GM21367 (cell line): ENCODE measurements at regions not wholly inside any gene's neighbourhood (a gene's known extent, or its start where the extent isn't known, plus 50 kb on each side); places are given as distances from the start of the nearest gene placed in this dataset.
"Not testable (repeated sequence)": the region's sequence is repeated elsewhere in the genome, so short reads cannot be mapped to it uniquely, and the experiment has no call there.

Experiments
- ATAC-seq: cut with Tn5 transposase; IDR thresholded peaks from one replicate; pipeline ENCODE4 v1.9.1; 2021; ENCODE audit not compliant: unreplicated experiment

DNA sequence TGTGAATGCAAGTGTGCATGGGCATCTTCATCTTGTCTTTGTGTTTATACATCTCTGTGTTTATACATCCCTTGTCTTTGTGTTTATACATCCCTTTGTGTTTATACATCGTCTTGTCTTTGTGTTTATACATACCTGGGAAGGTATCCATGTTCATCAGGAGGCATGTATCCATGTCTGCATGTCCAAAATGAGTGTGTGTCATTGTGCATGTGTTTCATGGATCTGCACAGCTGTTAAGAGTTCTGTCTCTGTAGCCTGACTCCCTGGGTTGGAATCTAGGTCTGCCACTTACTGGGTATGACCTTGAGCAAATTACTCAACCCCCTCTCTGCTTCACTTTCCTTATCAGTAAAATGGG is 50.1 kb upstream of the SIRPA start:
- ATAC-seq: no peak

GRCh38 chr20:1844325-1845162 is 50.7 kb upstream of the SIRPA start:
- peak; percentile 93 for ATAC-seq

- no peak for ATAC-seq
Observed at GRCh38 chr20:1842281-1842680, 52.9 kb upstream of the SIRPA start.

GRCh38 chr20:1841554-1842140 is 53.6 kb upstream of the SIRPA start:
- ATAC-seq: no peak

DNA sequence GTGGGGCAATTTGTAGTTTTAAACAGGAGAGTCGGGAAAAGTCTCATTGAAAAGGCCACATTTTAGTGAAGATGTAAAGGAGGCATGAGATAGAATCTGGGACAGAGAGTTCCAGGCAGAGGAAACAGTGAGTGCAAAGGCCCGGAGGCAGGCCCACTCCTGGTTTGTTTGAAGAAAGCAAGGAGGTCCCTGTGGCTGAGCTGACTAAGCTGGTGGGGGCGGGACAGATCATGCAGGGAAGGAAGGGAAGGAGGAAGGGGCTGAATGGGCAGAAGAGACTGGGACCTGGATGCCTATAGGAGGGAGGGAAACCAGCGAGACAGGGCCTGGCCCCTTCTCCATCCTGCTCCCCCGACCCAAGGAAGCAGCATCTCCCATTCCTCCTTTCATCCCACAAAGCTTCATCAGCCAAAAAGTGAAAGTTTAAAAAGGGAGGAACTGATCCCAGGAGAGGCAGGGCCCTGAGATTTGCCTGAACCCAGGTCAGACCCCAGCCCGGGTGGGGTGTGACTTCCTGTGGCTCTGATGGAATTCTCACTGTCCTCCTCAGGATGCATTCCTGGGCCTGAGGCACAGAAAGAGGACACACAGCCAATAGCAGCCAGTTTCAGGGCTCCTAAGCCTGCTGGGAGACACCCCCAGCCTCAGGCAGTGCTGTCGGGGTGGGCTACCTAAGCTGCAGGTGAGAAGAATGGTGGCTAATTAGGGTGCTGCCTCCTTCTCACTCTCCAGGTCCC is 54.2 kb upstream of the SIRPA start:
- ATAC-seq: no peak

DNA sequence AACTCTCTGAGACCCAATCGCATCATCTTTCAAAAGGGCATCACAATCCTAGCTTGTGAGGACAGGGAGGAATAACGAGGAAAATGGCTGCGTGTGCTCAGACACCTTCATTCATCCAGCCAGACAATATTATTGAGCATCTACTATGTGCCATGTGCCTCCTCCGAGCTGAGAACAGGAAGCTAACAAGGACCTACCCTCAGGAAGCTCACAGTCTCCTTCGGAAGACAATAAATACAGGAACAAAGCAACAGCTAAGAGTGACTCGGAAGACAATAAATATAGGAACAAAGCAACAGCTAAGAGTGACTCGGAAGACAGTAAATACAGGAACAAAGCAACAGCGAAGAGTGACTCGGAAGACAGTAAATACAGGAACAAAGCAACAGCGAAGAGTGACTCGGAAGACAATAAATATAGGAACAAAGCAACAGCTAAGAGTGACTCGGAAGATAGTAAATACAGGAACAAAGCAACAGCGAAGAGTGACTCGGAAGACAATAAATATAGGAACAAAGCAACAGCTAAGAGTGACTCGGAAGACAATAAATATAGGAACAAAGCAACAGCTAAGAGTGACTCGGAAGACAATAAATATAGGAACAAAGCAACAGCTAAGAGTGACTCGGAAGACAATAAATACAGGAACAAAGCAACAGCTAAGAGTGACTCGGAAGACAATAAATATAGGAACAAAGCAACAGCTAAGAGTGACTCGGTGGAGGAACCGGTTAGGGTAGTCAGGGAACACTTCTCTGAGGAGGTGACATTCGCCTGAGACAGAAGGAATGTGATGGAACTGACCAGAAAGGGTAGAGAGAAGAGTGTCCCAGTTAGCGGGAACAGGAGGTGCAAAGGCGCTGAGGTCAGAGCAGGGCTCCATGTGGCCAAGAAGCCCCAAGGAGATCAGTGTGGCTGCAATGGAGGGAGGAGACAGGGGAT is 55.6 kb upstream of the SIRPA start:
- not testable (repeated sequence) for ATAC-seq

DNA sequence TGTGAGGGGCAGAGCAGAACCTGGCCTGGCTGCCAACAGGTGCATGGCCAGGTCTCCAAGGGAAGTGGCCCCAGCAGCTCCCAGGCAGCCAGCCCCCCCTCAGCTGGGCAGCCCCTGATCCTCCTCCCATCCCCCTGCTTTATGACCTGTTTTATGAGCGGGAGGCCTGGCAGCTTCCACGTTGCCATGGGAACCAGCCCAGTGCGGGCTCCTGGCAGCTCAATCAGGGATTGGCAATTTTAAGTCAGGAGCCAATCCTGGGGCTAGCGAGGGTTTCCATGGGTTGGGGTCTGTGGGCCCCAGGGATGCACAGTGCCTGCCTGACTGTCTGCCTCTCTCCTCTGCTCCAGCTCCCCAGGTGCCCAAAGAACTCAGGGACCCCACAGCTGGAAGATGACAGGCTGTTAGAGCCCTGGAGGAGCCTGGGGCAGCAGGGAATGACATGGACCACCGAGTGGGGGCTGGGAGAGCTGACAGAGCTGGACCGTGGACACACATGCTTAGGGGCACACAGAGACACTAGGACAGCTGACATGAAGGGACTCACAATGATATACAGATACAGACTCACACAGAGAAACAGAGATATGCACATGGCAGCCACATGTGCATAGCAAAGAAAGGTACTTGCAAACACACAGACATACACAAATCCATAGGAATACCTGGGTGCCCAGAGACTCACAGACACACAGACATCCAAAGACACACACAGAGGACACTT is 56.5 kb upstream of the SIRPA start:
- no peak for ATAC-seq

DNA sequence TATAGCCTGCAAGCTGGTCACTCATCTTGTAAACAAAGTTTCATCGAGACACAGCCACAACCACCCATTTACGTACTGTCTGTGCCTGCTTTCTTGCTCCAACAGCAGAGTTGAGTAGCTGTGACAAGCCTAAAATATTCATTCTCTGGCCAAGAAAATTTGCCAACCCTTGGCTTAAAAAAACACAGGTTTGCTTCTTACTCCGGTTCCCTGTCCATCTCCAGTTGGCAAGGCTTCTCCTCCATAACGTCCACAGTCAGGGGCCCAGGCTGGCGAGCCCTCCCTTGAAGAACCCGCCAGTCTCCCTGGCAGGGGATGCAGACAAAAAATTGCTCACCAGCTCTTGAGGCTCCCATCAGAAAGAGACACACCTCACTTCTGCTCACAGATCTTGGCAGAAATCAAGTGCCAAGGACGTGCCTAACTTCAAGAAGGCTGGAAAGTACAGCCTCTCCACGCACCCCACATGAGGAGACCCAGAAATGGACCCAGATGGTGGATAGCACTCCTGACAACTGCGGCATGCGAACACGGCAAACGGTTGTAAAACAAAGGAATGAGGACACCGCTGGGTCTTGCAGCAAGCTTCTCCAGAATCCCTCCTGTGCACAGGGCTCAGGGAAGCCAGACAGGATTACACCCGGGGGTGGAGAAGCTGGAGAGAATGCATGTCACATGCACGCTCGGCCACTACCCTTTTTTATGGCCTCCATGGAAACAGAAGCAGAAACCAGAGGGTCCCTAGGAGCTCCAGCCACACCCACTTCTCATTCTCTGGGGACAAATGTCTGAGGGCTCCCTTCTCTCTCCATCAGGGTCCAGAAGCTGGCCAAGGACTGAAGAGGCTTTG is 59.8 kb upstream of the SIRPA start:
- no peak for ATAC-seq

DNA sequence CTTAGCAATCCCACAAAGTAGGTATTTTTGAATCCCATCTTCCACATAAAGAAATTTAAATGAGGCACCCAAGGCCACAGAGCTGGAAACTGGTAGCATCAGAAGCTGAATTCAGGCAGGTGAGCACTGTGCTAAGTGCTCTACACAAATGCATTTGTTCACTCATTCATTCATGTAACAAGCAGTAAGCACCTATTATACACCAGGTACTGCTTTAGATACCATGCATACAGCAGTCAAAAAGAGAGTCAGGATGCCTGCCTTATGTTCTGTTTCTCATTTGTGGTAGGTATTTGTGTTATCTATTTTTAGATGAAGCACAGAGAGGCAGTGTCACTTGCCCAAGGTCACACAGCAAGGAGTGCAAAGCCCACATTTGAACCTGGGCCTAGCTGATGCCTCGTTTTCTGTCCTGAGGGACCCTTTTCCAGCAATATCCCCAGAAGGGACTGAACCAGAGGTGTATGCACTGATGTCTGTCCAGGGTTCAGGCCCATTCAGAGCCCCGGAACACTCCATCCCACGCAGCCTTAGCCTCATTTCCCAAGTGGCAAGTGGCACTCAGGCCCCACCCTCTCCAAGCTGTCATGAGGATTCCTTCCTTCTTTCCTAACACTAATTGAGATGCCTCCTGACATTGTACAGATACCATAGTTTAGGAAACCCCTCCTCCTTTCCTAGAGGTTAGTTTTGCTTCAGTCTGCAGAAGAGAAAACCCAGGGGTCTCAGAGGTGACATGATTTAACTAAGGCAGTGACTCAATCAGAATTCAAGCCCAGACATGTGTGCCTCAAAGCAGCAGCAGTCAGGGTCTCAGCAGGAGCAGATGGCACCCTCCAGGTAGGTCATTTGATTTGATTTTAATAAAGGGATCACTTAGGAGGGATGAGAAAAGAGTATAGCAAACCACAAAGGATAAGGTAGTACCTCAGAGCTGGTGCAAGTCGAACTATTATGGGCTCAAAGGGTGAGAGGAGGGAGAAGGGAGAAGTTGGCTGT is 61.2 kb upstream of the SIRPA start:
- no peak for ATAC-seq

GRCh38 chr20:1833216-1833615 is 62.0 kb upstream of the SIRPA start:
- no peak for ATAC-seq

GRCh38 chr20:1832634-1833033 is 62.6 kb upstream of the SIRPA start:
- ATAC-seq: no peak

- ATAC-seq: no peak
Observed at GRCh38 chr20:1831606-1832005, 63.6 kb upstream of the SIRPA start.

GRCh38 chr20:1831096-1831495 is 64.1 kb upstream of the SIRPA start:
- no peak for ATAC-seq

GRCh38 chr20:1830240-1830639 is 65.0 kb upstream of the SIRPA start:
- ATAC-seq: no peak

GRCh38 chr20:1829531-1829930 is 65.7 kb upstream of the SIRPA start:
- no peak for ATAC-seq

DNA sequence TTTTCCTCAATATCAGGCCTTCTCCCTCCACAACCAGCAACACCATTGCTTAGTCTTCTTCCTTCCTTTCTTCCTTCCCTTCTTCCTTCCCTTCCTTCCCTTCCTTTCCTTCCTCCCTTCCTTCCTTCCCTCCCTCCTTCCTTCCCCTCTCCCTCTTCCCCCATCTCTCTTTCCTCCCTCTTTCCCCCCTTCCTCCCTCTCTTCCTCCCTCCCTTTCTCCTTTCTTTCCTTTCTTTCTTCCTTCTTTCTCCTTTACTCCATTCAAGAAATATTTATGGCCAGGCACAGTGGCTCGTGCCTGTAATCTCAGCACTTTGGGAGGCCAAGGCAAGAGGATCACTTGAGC is 66.4 kb upstream of the SIRPA start:
- ATAC-seq: no peak

DNA sequence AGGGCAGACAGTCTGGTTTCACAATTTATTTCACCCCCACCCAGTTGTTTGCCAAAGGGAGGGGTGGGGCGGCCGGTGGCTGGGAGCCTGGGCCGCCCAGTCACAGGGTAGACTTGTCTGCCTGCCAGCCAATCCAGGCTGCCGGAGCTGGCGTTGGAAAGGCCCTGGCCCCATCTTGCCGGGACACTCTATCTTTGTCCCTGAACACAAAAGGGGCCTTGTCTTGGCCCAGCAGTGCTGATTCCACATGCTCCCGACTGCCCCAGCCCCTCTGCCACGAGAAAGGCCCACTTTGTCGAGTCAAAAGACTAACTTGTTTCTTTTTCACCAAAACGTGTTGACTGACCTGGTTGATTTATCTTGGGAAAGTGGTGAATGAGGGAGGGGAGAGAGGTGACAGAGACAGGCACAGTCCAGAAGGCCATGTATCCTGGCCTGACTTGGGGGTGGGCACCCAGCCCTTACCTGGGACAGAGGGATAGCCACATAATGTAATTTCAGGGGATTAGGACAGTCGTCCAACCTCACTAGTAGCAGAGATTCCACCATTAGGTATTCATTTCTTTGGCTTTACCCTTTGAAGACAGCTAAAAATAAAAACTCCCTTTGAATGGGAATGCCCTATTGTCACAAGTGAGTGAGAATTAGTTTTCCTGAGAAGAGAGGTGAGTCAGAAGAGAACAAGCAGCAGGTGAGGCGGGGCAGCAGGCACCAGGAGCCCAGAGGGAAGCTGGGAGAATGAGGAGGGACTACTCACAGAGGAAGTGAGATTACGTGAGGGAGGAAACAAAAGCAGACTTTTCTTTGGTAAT is 67.0 kb upstream of the SIRPA start:
- ATAC-seq: no peak
